Neuronal stem cell (in vitro differentiated cells): ENCODE measurements at regions not wholly inside any gene's neighbourhood (a gene's known extent, or its start where the extent isn't known, plus 50 kb on each side); places are given as distances from the start of the nearest gene placed in this dataset.

Experiments used
- DNase-seq: peaks from one replicate; pipeline ENCODE4 v3.0.0-alpha.2; 2013; ENCODE audit warnings: low spot score
- H2AFZ ChIP-seq: one replicate; pipeline ENCODE4 v1.6.1; 2013; ENCODE audit warnings: mild to moderate bottlenecking, low read length, inconsistent platforms
- H2AK5ac ChIP-seq: 2 replicates; pipeline ENCODE4 v1.6.1; 2013; ENCODE audit warnings: low read depth, mild to moderate bottlenecking, inconsistent platforms, low read length, moderate library complexity, mixed read lengths
- H2BK120ac ChIP-seq: 2 replicates; pipeline ENCODE4 v1.6.1; 2013; ENCODE audit warnings: low read depth, mild to moderate bottlenecking, inconsistent platforms, low read length, moderate library complexity, mixed read lengths
- H2BK12ac ChIP-seq: one replicate; pipeline ENCODE4 v1.6.1; 2013; ENCODE audit warnings: low read length, inconsistent platforms
- H2BK15ac ChIP-seq: 2 replicates; pipeline ENCODE4 v1.6.1; 2013; ENCODE audit warnings: mild to moderate bottlenecking, low read length, inconsistent platforms, mixed read lengths
- H2BK5ac ChIP-seq: one replicate; pipeline ENCODE4 v1.6.1; 2013; ENCODE audit warnings: inconsistent platforms, mild to moderate bottlenecking, low read length, moderate library complexity
- H3K14ac ChIP-seq: one replicate; pipeline ENCODE4 v1.6.1; 2013; ENCODE audit warnings: low read length, inconsistent platforms
- H3K18ac ChIP-seq: 2 replicates; pipeline ENCODE4 v1.6.1; 2013; ENCODE audit warnings: low read length, inconsistent platforms
- H3K23ac ChIP-seq: 2 replicates; pipeline ENCODE4 v1.6.1; 2013; ENCODE audit warnings: low read depth, mild to moderate bottlenecking, mixed read lengths, low read length, inconsistent platforms; ENCODE audit not compliant: poor library complexity
- H3K27ac ChIP-seq: replicated peaks from 3 replicates; pipeline ENCODE4 v1.5.1; 2013; ENCODE audit warnings: low read length, inconsistent platforms
- H3K27me3 ChIP-seq, 3 experiments: 2 replicates each; pipeline ENCODE4 v1.6.1; 2013; ENCODE audit warnings: low read length in 3 of 3, mild to moderate bottlenecking in 2 of 3, inconsistent platforms in 1 of 3, low read depth in 1 of 3, mixed read lengths in 1 of 3, moderate library complexity in 1 of 3; ENCODE audit not compliant: control insufficient read depth in 3 of 3, insufficient read depth in 3 of 3
- H3K36me3 ChIP-seq, 2 donors: replicated peaks in 1 of 2; 2 replicates each; pipeline ENCODE4 v1.6.1; 2013; ENCODE audit warnings: low read length in 2 of 2; ENCODE audit not compliant: control insufficient read depth in 2 of 2, insufficient read depth in 2 of 2
- H3K4ac ChIP-seq: 2 replicates; pipeline ENCODE4 v1.6.1; 2013; ENCODE audit warnings: inconsistent platforms, mild to moderate bottlenecking, low read length, moderate library complexity
- H3K4me1 ChIP-seq, 2 donors: 1 replicate in 1 of 2; 2 replicates in 1 of 2; pipeline ENCODE4 v1.6.1; 2013; ENCODE audit warnings: low read length in 2 of 2, low read depth in 1 of 2; ENCODE audit not compliant: control insufficient read depth in 2 of 2, insufficient read depth in 1 of 2
- H3K4me2 ChIP-seq: one replicate; pipeline ENCODE4 v1.6.1; 2013; ENCODE audit warnings: mild to moderate bottlenecking, low read length, inconsistent platforms; ENCODE audit not compliant: insufficient read depth, poor library complexity, severe bottlenecking
- H3K4me3 ChIP-seq, 2 donors: 2 replicates each; pipeline ENCODE4 v1.5.1; 2013; ENCODE audit warnings: low read length in 2 of 2, mild to moderate bottlenecking in 2 of 2, inconsistent platforms in 1 of 2, moderate library complexity in 1 of 2
- H3K79me1 ChIP-seq: one replicate; pipeline ENCODE4 v1.6.1; 2013; ENCODE audit warnings: low read depth, mild to moderate bottlenecking, inconsistent platforms, low read length, moderate library complexity
- H3K9ac ChIP-seq: one replicate; pipeline ENCODE4 v1.6.1; 2013; ENCODE audit warnings: mild to moderate bottlenecking, low read depth, low read length, inconsistent platforms; ENCODE audit not compliant: poor library complexity
- H3K9me3 ChIP-seq, 2 donors: replicated peaks in 1 of 2; 2 replicates each; pipeline versions ENCODE3 to v1.6.1; 2013; ENCODE audit warnings: low read length in 2 of 2, mild to moderate bottlenecking in 2 of 2, inconsistent platforms in 1 of 2, low read depth in 1 of 2, mixed read lengths in 1 of 2, moderate library complexity in 1 of 2; ENCODE audit not compliant: control insufficient read depth in 2 of 2, insufficient read depth in 1 of 2
- H4K8ac ChIP-seq: one replicate; pipeline ENCODE4 v1.6.1; 2013; ENCODE audit warnings: low read depth, mild to moderate bottlenecking, inconsistent platforms, low read length, moderate library complexity
- H4K91ac ChIP-seq: one replicate; pipeline ENCODE4 v1.6.1; 2013; ENCODE audit warnings: low read length, low read depth, mild to moderate bottlenecking, inconsistent platforms; ENCODE audit not compliant: poor library complexity
- WGBS, 2 donors: extraction: QIAGEN DNeasy Blood & Tissue Kit; methylation state at CpG; one replicate each; pipeline ENCODE4 v1.1.7; 2013; ENCODE audit warnings: missing lambda C conversion rate in 2 of 2, mixed read lengths in 1 of 2; ENCODE audit not compliant: insufficient read length in 2 of 2, insufficient replicate concordance in 1 of 2; ENCODE audit errors: extremely low coverage in 2 of 2; 5-methylcytosine and 5-hydroxymethylcytosine counted together

- Histone ChIP-seq H3K9me3 (no peaks in the 10 kb centered on the region), H3K23ac (no peak overlapping the region), H2AK5ac (no peak overlapping the region), H3K36me3 (no peaks in the 10 kb centered on the region), H3K27me3 (peaks cover 0 to 3% (median 0%) of the 10 kb centered on the region in 3 experiments), H3K4ac (no peak overlapping the region), H3K9ac (peak overlapping the region; percentile 22), H3K4me3 (no peak overlapping the region), H2BK12ac (no peak overlapping the region), H2BK5ac (no peak overlapping the region), H3K27ac (no peak overlapping the region), H3K79me1 (no peaks in the 10 kb centered on the region), H2BK15ac (no peak overlapping the region), H3K4me2 (no peak overlapping the region), H4K91ac (no peak overlapping the region), H2BK120ac (no peak overlapping the region), H4K8ac (no peak overlapping the region), H3K14ac (no peak overlapping the region), H3K18ac (no peak overlapping the region), H2AFZ (no peak overlapping the region), H3K4me1 (peaks cover 0 to 16% of the 10 kb centered on the region in 2 donors)
- no CpG with 5 or more reads among the region's 2 CpGs for WGBS, 2 donors
- no peak for DNase-seq
Measured at GRCh38 chr7:131836733-131837132, 280.3 kb upstream of the PODXL start.

DNA sequence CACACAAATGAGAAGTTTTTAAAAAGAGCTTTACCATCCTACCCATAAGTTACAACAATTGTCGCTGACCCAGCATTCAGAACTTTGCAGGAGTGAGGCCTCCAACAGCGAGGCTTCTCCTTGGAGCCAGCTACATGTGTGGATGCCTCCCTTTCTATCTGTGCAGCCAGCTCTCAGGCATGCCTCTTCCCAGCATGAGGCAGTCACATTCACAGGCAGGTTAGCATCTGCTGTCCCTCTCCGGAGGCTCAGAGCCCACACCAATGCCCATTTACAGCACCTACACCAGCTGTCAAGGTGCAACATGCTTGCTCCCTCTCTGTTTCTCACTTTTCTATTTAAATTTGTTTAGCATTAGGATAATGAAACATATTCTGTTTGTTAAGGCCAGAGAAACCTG, 278.7 kb upstream of the PODXL start:
- Histone ChIP-seq H2AK5ac (no peak overlapping the region), H3K9me3 (no peaks in the 10 kb centered on the region), H4K91ac (no peak overlapping the region), H3K9ac (no peak overlapping the region), H3K23ac (no peak overlapping the region), H2AFZ (no peak overlapping the region), H3K4me1 (peaks cover 0 to 17% of the 10 kb centered on the region in 2 donors), H3K36me3 (no peaks in the 10 kb centered on the region), H3K18ac (no peak overlapping the region), H3K4me3 (no peak overlapping the region), H3K14ac (no peak overlapping the region), H3K4ac (no peak overlapping the region), H2BK120ac (no peak overlapping the region), H3K79me1 (no peaks in the 10 kb centered on the region), H3K27ac (peak overlapping the region; percentile 13), H3K4me2 (no peak overlapping the region), H3K27me3 (peaks cover 0 to 3% (median 0%) of the 10 kb centered on the region in 3 experiments), H2BK12ac (no peak overlapping the region), H2BK15ac (no peak overlapping the region), H2BK5ac (no peak overlapping the region), H4K8ac (no peak overlapping the region)
- DNase-seq, result no peak
- WGBS, 2 donors, result no CpG with 5 or more reads among the region's 3 CpGs

- no peak overlapping the region for H2BK12ac ChIP-seq
- H3K9ac ChIP-seq, result no peak overlapping the region
- H2BK15ac ChIP-seq, result no peak overlapping the region
- H2BK120ac ChIP-seq, result no peak overlapping the region
- no peak overlapping the region for H3K4ac ChIP-seq
- H2AFZ ChIP-seq, result no peak overlapping the region
- no peak for DNase-seq
- no peak overlapping the region for H4K91ac ChIP-seq
- H3K4me3 ChIP-seq, result no peak overlapping the region
- no peaks in the 10 kb centered on the region for H3K79me1 ChIP-seq
- no peak overlapping the region for H3K14ac ChIP-seq
- H3K27ac ChIP-seq, result no peak overlapping the region
- no CpG with 5 or more reads among the region's 11 CpGs for WGBS, 2 donors
- peaks cover 0 to 31% of the 10 kb centered on the region in 2 donors for H3K4me1 ChIP-seq
- no peak overlapping the region for H3K23ac ChIP-seq
- H3K18ac ChIP-seq, result peak overlapping the region; percentile 60
- peak overlapping the region; percentile 2 for H2BK5ac ChIP-seq
- H4K8ac ChIP-seq, result no peak overlapping the region
- H3K36me3 ChIP-seq, result no peaks in the 10 kb centered on the region
- no peak overlapping the region for H2AK5ac ChIP-seq
- no peak overlapping the region for H3K4me2 ChIP-seq
- no peaks in the 10 kb centered on the region for H3K9me3 ChIP-seq
- H3K27me3 ChIP-seq, result peaks cover 0 to 9% (median 1%) of the 10 kb centered on the region in 3 experiments
Measured at GRCh38 chr7:131830681-131831080, 274.3 kb upstream of the PODXL start.

DNA sequence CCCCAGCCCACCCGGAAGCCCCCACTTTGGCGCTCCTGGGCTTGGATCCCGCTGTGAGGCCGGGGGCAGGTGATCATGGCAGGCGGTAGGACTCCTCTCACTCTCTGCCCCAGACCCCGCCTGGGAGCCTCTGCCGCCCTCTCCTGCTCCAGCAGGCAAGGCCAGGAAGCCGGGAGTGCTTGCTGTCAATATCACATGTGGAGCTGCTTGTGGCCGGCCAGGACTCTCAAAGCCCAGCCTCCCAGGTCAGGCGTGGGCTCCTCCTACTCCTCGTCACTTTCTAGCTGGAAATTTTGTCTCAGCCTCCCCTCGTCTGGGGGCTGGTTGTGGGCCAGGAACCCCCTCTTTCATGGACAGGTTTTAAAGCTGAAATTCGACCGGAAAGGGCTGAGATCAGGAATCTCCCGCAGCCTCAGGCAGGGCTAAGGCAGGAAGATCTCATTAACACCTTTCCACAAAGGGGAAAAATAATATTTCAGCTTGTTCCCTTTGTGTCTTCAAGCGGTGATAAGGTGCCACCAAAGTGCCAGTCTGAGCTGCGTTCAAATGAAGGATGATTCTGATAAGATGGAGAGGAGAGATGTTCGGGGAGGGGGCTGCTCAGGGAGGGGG, 273.6 kb upstream of the PODXL start:
- H2BK120ac ChIP-seq, result no peak overlapping the region
- H3K18ac ChIP-seq, result peak overlapping the region; percentile 1
- peaks cover 0 to 29% of the 10 kb centered on the region in 2 donors for H3K4me1 ChIP-seq
- H4K8ac ChIP-seq, result no peak overlapping the region
- H2BK15ac ChIP-seq, result no peak overlapping the region
- H3K27ac ChIP-seq, result no peak overlapping the region
- no CpG with 5 or more reads among the region's 18 CpGs for WGBS, 2 donors
- H2BK5ac ChIP-seq, result no peak overlapping the region
- no peak overlapping the region for H3K23ac ChIP-seq
- no peaks in the 10 kb centered on the region for H3K9me3 ChIP-seq
- H3K27me3 ChIP-seq, result peaks cover 0 to 7% (median 1%) of the 10 kb centered on the region in 3 experiments
- H4K91ac ChIP-seq, result no peak overlapping the region
- H3K4me3 ChIP-seq, result no peak overlapping the region
- H3K36me3 ChIP-seq, result no peaks in the 10 kb centered on the region
- no peak overlapping the region for H3K4me2 ChIP-seq
- H3K9ac ChIP-seq, result no peak overlapping the region
- H3K4ac ChIP-seq, result no peak overlapping the region
- DNase-seq, result no peak
- H2AFZ ChIP-seq, result peak overlapping the region; percentile 73
- H2BK12ac ChIP-seq, result no peak overlapping the region
- H2AK5ac ChIP-seq, result no peak overlapping the region
- H3K14ac ChIP-seq, result no peak overlapping the region
- no peaks in the 10 kb centered on the region for H3K79me1 ChIP-seq
